SK-N-SH treated with all-trans-retinoic acid at 6 μM for 48 hours (cell line): ENCODE measurements at regions not wholly inside any gene's neighbourhood (a gene's known extent, or its start where the extent isn't known, plus 50 kb on each side); places are given as distances from the start of the nearest gene placed in this dataset.

Source experiments
- GLIS3 ChIP-seq: fragments of 250-450 bp; sonication (Bioruptor Pico); IDR thresholded peaks from 2 replicates; pipeline ENCODE4 v1.5.0; 2020; ENCODE audit warnings: mild to moderate bottlenecking, moderate library complexity
- TCF4 ChIP-seq: fragments of 250-450 bp; sonication (Bioruptor Pico); IDR thresholded peaks from 2 replicates; pipeline ENCODE4 v1.8.0; 2021; ENCODE audit warnings: mild to moderate bottlenecking, moderate library complexity, borderline replicate concordance
- TF ChIP-seq, protein P1 (sequence below): fragments of 250-450 bp; sonication (Bioruptor Pico); IDR thresholded peaks from 2 replicates; pipeline ENCODE4 v1.8.0; 2020; ENCODE audit warnings: mild to moderate bottlenecking, moderate library complexity, borderline replicate concordance

DNA sequence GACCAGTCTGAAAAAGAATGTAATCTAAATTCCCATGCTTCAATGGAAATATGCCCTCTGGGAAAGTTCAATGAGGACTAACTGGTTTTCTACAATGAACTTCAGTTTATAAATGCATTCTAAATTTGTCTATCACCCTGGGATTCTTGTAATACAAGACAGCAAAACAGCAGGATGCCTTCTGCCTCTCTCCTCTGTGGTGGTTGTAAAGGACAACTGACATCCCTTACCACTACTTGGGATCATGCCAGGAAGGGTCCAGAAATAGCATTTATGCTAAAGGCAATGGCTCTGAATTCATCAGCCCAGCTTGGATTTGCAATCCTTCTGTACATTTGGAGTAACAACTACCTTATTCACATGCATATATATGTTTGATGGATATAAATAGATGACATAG, 97.3 kb upstream of the ADAMTS16 start:
- TF ChIP-seq, protein P1, sequence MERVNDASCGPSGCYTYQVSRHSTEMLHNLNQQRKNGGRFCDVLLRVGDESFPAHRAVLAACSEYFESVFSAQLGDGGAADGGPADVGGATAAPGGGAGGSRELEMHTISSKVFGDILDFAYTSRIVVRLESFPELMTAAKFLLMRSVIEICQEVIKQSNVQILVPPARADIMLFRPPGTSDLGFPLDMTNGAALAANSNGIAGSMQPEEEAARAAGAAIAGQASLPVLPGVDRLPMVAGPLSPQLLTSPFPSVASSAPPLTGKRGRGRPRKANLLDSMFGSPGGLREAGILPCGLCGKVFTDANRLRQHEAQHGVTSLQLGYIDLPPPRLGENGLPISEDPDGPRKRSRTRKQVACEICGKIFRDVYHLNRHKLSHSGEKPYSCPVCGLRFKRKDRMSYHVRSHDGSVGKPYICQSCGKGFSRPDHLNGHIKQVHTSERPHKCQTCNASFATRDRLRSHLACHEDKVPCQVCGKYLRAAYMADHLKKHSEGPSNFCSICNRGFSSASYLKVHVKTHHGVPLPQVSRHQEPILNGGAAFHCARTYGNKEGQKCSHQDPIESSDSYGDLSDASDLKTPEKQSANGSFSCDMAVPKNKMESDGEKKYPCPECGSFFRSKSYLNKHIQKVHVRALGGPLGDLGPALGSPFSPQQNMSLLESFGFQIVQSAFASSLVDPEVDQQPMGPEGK: no peak
- TF ChIP-seq TCF4 (CRISPR knock-in tag) (no peak), GLIS3 (no peak)
